ENCODE measurements at regions not wholly inside any gene's neighbourhood (a gene's known extent, or its start where the extent isn't known, plus 50 kb on each side); places are given as distances from the start of the nearest gene placed in this dataset.

DNA sequence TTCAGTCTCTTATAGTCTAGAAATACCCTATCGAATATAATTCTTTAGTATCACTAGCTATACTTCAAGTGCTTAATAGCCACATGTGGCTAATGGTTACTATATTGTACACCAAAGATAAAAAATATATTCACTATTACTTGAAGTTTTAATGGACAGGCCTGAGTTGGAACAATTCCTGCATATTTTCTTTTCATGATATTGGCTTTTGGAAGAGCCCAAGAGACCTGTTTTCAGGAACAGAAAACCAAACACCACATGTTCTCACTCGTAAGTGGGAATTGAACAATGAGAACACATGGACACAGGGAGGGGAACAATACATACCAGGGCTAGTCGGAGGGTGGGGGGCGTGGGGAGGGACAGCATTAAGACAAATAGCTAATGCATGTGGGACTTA, 334.4 kb upstream of the TRIB2 start:
- 3% methylated on average over 4 of the region's 4 CpGs for WGBS (ENCODE audit: missing lambda C conversion rate)
- Histone ChIP-seq H3K9me3 (no peaks in the 10 kb centered on the region), H3K27ac (no peak overlapping the region), H3K4me2 (no peak overlapping the region), H3K4me1 (no peaks in the 10 kb centered on the region), H3K4me3 (no peak overlapping the region)
- POLR2A ChIA-PET = no interaction called here
- ATAC-seq = no peak
- DNase-seq (ENCODE audit: low read depth in 1 of 2, low spot score in 1 of 2) = no peak
- no peak for FAIRE-seq
- CTCF ChIA-PET = interaction anchor here (0.7 to 1.7 kb wide), 3 partner anchors 9 to 251 kb away, joined by 3 read pairs; no protein-coding TSS in a partner anchor
- no peak for TF ChIP-seq EHF (CRISPR knock-in tag; IDR thresholded peaks at IDR 0.05)
- no peak for TF ChIP-seq PBX3 (IDR thresholded peaks at IDR 0.05)
- TF ChIP-seq CBX2 (IDR thresholded peaks at IDR 0.05; ENCODE audit: borderline replicate concordance, low read depth) = no peak
- TF ChIP-seq CHD4 (IDR thresholded peaks at IDR 0.05; ENCODE audit: borderline replicate concordance) = no peak
- no peak for TF ChIP-seq NFE2L2 (conservative IDR thresholded peaks at IDR 0.05; ENCODE audit: low read length)
- TF ChIP-seq BHLHE40 (IDR thresholded peaks at IDR 0.05; ENCODE audit: low read depth, low read length) = no peak
- no peak for TF ChIP-seq E2F6 (IDR thresholded peaks at IDR 0.05; ENCODE audit: borderline replicate concordance, low read depth)
- TF ChIP-seq EHMT2 (IDR thresholded peaks at IDR 0.05; ENCODE audit: low read depth) = no peak
- no peak for TF ChIP-seq HES2 (IDR thresholded peaks at IDR 0.05)
- TF ChIP-seq GATA3 (IDR thresholded peaks at IDR 0.05; ENCODE audit: borderline replicate concordance) = no peak
- no peak for TF ChIP-seq RNF2 (IDR thresholded peaks at IDR 0.05; ENCODE audit: borderline replicate concordance, low read depth)
- no peak for TF ChIP-seq JUNB (IDR thresholded peaks at IDR 0.05)
- TF ChIP-seq HOXA7 (CRISPR knock-in tag; IDR thresholded peaks at IDR 0.05) = no peak

DNA sequence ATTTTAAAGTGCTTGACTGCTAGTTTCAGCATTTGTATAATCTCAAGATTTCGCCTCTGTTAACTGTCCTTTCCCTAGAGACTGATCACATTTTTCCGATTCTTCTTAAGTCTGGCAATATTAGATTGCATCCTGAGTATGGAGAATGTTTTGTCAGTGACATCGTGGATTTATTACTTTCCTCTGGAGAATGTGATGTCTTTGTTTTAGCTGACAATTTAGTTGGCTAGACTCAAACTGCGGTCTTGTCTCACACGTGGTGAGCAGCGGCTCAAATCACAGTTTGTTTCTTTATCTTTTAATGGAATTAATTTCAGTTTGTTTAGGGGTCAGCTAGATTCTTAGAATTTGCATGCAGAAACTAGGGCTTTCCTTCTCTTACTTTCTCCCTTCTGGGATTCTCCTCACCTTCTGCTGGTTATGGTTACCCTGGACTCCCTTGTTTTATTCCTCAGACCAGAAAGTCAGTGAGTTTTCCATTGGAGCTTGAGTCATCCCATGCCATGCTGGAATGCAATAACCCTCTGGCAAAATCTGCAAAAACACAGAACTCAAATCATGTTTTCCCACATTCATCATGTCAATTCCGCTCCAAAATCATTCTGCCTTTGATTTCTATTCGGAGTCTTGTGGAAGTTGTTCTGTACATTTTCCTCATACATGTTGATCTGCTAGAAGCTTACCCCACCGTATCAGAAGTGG, 327.2 kb upstream of the TRIB2 start:
- Histone ChIP-seq H3K4me2 (no peak overlapping the region), H3K4me1 (no peaks in the 10 kb centered on the region), H3K27ac (no peak overlapping the region), H3K4me3 (no peak overlapping the region), H3K9me3 (no peaks in the 10 kb centered on the region)
- 6% methylated on average over 9 of the region's 9 CpGs for WGBS (ENCODE audit: missing lambda C conversion rate)
- CTCF ChIA-PET = no interaction called here
- DNase-seq (ENCODE audit: low read depth in 1 of 2, low spot score in 1 of 2) (no peak), ATAC-seq (no peak), FAIRE-seq (peak; percentile 46)
- POLR2A ChIA-PET = no interaction called here
- TF ChIP-seq POLR2A (IDR thresholded peaks at IDR 0.05; ENCODE audit: low read length) (no peak), HOXB5 (CRISPR knock-in tag; IDR thresholded peaks at IDR 0.05) (no peak), MYC (IDR thresholded peaks at IDR 0.05; ENCODE audit: borderline replicate concordance, low read length) (no peak), ZFP36 (IDR thresholded peaks at IDR 0.05; ENCODE audit: borderline replicate concordance, partially characterized antibody) (no peak), FOSB (CRISPR knock-in tag; IDR thresholded peaks at IDR 0.05) (no peak), HOXA7 (CRISPR knock-in tag; IDR thresholded peaks at IDR 0.05) (no peak)

GRCh38 chr2:12391116-12391515, 325.6 kb upstream of the TRIB2 start:
- H3K4me1 ChIP-seq = no peaks in the 10 kb centered on the region
- CTCF ChIA-PET = interaction anchor here (1.0 to 1.5 kb wide), 3 partner anchors 8 to 46 kb away, joined by 3 to 5 read pairs (median 3); no protein-coding TSS in a partner anchor
- no peak for FAIRE-seq
- TF ChIP-seq, protein P1, sequence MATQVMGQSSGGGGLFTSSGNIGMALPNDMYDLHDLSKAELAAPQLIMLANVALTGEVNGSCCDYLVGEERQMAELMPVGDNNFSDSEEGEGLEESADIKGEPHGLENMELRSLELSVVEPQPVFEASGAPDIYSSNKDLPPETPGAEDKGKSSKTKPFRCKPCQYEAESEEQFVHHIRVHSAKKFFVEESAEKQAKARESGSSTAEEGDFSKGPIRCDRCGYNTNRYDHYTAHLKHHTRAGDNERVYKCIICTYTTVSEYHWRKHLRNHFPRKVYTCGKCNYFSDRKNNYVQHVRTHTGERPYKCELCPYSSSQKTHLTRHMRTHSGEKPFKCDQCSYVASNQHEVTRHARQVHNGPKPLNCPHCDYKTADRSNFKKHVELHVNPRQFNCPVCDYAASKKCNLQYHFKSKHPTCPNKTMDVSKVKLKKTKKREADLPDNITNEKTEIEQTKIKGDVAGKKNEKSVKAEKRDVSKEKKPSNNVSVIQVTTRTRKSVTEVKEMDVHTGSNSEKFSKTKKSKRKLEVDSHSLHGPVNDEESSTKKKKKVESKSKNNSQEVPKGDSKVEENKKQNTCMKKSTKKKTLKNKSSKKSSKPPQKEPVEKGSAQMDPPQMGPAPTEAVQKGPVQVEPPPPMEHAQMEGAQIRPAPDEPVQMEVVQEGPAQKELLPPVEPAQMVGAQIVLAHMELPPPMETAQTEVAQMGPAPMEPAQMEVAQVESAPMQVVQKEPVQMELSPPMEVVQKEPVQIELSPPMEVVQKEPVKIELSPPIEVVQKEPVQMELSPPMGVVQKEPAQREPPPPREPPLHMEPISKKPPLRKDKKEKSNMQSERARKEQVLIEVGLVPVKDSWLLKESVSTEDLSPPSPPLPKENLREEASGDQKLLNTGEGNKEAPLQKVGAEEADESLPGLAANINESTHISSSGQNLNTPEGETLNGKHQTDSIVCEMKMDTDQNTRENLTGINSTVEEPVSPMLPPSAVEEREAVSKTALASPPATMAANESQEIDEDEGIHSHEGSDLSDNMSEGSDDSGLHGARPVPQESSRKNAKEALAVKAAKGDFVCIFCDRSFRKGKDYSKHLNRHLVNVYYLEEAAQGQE (IDR thresholded peaks at IDR 0.05) = no peak
- TF ChIP-seq ZNF302 (CRISPR knock-in tag; IDR thresholded peaks at IDR 0.05) (no peak), KDM5A (IDR thresholded peaks at IDR 0.05) (no peak), HEYL (CRISPR knock-in tag; IDR thresholded peaks at IDR 0.05) (no peak), KDM1A (IDR thresholded peaks at IDR 0.05; ENCODE audit: low read depth) (no peak), ZSCAN20 (CRISPR knock-in tag; IDR thresholded peaks at IDR 0.05) (no peak), E2F6 (IDR thresholded peaks at IDR 0.05; ENCODE audit: borderline replicate concordance, low read depth) (no peak), PHF8 (IDR thresholded peaks at IDR 0.05; ENCODE audit: borderline replicate concordance, low read depth) (no peak), CTCF (IDR thresholded peaks at IDR 0.05) (no peak), BHLHE40 (IDR thresholded peaks at IDR 0.05; ENCODE audit: low read depth, low read length) (no peak), RAD21 (conservative IDR thresholded peaks at IDR 0.05 in 1 of 2, IDR thresholded peaks at IDR 0.05 in 1 of 2) (no peak)

More at GRCh38 chr2:12391116-12391515, 325.6 kb upstream of the TRIB2 start:
- DNase-seq (ENCODE audit: low read depth in 1 of 2, low spot score in 1 of 2) = no peak
- H3K4me2 ChIP-seq = no peak overlapping the region
- WGBS (ENCODE audit: missing lambda C conversion rate) = 2% methylated on average over 2 of the region's 2 CpGs
- ATAC-seq = no peak
- H3K4me3 ChIP-seq = no peak overlapping the region
- no peak overlapping the region for H3K27ac ChIP-seq
- POLR2A ChIA-PET = no interaction called here
- H3K9me3 ChIP-seq = no peaks in the 10 kb centered on the region

All from A549 (cell line).